IPS-NIHi11 (cell line): ENCODE measurements at regions not wholly inside any gene's neighbourhood (a gene's known extent, or its start where the extent isn't known, plus 50 kb on each side); places are given as distances from the start of the nearest gene placed in this dataset.
"Not testable (repeated sequence)": the region's sequence is repeated elsewhere in the genome, so short reads cannot be mapped to it uniquely, and the experiment has no call there.

Experiments
- DNase-seq: peaks from one replicate; pipeline ENCODE4 v3.0.0; 2012; ENCODE audit warnings: mixed read lengths, low spot score

DNA sequence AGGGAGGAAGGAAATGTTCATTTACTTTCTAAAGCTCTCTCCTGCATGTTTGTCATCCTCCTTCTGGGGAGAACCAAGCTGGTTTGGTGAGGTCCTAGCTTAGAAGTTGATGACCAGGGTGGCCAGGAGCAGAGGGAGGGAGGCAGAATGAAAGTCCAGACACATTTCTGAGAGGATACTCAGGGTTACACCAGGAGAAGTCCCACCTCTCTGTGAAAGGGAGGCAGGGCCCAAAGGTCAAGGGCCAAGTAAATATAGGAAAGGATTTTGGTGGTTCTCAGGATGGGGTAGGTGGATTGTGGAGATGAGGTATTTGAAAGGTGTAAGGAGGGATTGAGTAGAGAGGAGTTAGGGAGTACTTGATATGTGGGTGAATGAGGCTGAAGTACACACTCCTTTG is 58.0 kb upstream of the FBXO11 start:
- no peak for DNase-seq

DNA sequence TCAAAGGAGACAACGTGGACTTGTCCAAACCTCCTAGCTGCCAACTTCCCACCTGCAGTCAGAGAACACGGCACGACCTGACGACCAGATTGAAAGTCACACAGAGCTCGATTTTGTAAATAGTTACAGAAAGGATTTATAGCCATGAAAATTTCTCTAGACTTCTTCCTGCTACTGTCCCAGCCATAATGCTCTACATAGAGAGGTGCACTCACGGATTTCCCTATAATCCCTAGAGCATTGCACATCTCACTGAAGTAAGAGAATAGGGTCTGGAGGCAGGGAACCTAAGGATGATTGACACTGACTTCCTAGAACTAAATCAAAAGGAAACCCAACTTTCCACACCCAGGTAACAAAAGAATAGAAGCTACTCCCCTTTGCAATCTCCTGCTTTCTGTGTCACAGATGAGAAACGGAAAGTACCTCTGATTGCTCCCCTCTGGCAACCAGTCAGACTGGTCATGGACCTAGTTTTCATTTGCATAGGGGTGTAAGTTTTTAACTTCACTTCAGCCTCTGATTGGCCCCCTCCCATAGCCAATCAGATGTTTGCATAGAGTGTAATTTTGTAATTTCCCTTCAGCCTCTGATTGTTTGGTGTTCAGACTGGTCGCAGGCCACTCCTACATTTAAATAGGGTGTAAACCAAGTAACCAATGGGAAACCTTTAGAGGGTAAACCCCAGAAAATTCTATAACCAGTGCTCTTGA is 58.6 kb upstream of the FBXO11 start:
- DNase-seq, result no peak

DNA sequence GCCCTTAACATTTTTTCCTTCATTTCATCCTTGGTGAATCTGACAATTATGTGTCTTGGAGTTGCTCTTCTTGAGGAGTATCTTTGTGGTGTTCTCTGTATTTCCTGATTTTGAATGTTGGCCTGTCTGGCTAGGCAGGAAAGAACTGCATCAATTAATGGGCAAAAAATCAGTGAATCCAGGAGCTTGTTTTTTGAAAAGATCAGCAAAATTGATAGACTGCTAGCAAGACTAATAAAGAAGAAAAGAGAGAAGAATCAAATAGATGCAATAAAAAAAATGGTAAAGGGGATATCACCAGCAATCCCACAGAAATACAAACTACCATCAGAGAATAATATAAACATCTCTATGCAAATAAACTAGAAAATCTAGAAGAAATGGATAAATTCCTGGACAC is 70.4 kb upstream of the FBXO11 start:
- not testable (repeated sequence) for DNase-seq

- DNase-seq, result no peak
Observed at GRCh38 chr2:47984041-47984440, 77.7 kb upstream of the FBXO11 start.

GRCh38 chr2:47990503-47990902 is 84.2 kb upstream of the FBXO11 start:
- no peak for DNase-seq

- DNase-seq, result no peak
Observed at GRCh38 chr2:47992671-47993070, 86.4 kb upstream of the FBXO11 start.

DNA sequence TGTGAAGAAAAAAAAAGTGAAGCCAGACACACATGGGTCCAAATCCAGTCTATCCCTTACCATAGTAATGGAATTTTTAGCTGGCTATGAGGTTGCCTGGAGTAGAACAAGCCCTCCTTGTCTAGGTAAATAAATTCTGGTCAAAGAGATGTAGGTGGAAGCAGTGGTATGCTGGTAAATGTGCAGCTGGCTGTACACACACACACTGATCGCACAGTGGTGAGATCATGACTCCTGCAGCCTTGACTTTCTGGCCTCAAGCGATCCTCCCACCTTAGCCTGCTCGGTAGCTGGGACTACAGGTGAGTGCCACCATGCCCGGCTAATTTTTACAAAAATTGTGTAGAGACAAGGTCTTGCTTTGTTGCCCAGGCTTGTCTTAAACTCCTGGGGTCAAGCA is 90.5 kb upstream of the FBXO11 start:
- no peak for DNase-seq

- DNase-seq, result no peak
Observed at GRCh38 chr2:47999512-47999911, 93.2 kb upstream of the FBXO11 start.

- no peak for DNase-seq
Observed at GRCh38 chr2:48001498-48001897, 95.2 kb upstream of the FBXO11 start.

GRCh38 chr2:48006094-48006493 is 99.8 kb upstream of the FBXO11 start:
- no peak for DNase-seq

GRCh38 chr2:48007699-48008268 is 101.5 kb upstream of the FBXO11 start:
- DNase-seq, result no peak

DNA sequence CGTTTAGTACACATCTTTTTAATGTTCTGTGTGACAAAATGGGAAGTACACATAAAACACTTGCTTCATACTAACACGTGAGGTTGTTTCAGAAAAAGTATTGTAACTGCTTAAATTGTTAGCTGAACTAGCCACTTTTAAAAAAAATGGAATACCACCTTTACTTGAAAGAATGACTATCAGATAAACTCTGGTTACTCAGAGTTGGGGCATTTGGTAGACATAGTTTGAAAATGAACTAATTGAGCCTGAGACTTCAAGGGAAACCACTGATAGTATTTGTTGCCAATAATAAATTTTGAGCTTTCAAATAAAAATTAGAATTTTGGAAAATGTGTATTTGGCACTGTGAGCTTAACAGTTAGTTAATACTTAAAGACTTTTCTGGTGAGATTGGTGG is 103.0 kb upstream of the FBXO11 start:
- no peak for DNase-seq

- DNase-seq, result no peak
Observed at GRCh38 chr2:48015421-48015820, 109.1 kb upstream of the FBXO11 start.

GRCh38 chr2:48016225-48017019 is 110.1 kb upstream of the FBXO11 start:
- DNase-seq, result peak; percentile 53

- no peak for DNase-seq
Observed at GRCh38 chr2:48017136-48017535, 110.8 kb upstream of the FBXO11 start.

DNA sequence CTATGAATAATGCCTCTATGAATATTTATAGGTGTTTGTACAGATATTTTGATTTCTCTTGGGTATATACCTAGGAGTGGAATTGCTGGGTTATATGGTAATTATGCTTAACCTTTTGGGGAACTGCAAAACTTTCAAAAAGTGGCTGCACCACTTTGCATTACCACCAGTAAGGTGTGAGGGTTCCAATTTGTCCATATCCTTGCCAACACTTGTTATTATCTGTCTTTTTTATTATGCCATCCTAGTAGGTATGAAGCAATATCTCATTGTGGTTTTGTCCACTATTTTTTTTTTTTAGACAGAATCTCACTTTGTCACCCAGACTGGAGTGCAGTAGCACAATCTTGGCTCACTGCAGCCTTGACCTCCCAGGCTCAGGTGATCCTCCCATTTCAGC is 112.2 kb upstream of the FBXO11 start:
- no peak for DNase-seq

DNA sequence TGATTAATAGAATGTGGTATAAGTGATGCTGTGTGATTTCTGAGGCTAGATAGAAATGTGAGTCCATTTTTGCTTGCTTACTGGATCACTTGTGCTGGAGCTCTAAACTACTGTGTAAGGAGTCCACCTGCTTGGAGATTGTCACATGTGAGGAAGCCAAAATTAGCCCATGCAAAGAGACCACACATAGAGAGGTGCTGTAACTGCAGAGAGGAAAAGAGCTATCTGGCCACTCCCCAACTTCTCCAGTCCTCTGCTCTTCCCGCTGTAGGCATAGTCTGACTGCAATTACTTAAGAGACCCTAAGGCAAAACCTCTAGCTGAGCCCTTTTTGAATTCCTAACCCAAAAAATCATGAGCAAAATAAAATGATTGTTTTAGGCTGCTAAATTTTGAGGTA is 120.6 kb upstream of the FBXO11 start:
- DNase-seq, result no peak

DNA sequence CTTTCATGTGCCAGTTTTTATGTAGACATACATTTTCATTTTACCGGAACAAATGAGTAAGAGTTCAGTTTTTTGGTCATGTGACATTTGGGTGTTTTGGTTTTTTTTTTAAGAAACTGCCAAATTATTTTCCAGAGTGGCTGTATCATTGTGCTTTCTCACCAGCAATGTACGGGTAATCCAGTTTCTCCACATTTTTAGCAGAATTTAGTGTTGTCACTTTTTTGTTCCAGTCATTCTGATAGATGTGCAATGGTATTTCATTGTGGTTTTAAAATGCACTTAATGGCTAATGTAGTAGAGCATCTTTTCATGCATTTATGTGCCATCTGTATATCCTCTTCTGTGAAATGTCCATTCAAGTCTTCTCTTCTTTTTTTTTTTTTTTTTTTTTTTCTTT is 126.5 kb upstream of the FBXO11 start:
- no peak for DNase-seq

- DNase-seq, result no peak
Observed at GRCh38 chr2:48034295-48034694, 128.0 kb upstream of the FBXO11 start.

GRCh38 chr2:48036312-48036711 is 130.0 kb upstream of the FBXO11 start:
- DNase-seq, result no peak

GRCh38 chr2:48039209-48039990 is 133.1 kb upstream of the FBXO11 start:
- DNase-seq, result no peak

DNA sequence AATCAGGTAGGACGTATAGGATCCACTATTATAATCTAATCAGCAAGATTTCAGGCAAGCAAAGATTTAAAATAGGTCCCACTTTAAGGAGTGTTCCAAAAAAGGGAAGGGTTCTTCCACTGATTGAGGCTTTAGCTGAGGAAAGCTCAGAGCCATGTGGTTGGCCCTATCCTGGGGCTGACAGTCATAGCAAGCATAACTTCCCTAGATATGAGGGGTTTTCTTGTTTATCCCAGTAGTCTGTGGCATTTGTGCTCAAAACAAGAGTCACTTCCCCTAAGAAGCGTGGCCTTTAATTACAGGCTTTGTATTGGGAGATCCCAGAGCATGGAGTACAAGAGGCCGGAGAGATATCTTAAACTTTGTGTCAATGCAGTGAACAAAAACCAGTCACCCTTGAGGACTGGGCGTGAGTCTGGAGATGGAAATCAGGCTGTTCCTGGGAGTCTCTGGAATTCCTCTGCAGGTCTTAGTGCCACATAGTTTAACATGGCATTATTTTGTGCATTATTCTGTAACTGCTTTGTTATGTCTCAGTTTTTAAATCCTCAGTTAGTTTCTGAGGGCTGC is 136.9 kb upstream of the FBXO11 start:
- DNase-seq, result no peak
